Omental fat pad (tissue), 3 donors: ENCODE measurements at regions not wholly inside any gene's neighbourhood (a gene's known extent, or its start where the extent isn't known, plus 50 kb on each side); places are given as distances from the start of the nearest gene placed in this dataset.

Source experiments
- ATAC-seq: fragments of 150-250 bp; one replicate; pipeline ENCODE4 v1.9.1; 2016; ENCODE audit warnings: mild to moderate bottlenecking, moderate library complexity; ENCODE audit not compliant: low FRiP score
- DNase-seq: peaks from one replicate; pipeline ENCODE4 v3.0.0-alpha.2; 2019; ENCODE audit warnings: low spot score
- CTCF ChIP-seq, 3 donors: fragments of 450-650 bp; IDR thresholded peaks; one replicate each; pipeline ENCODE4 v1.5.1; 2016 to 2017; ENCODE audit warnings: antibody characterized with exemption in 3 of 3, mild to moderate bottlenecking in 3 of 3, moderate library complexity in 2 of 3

DNA sequence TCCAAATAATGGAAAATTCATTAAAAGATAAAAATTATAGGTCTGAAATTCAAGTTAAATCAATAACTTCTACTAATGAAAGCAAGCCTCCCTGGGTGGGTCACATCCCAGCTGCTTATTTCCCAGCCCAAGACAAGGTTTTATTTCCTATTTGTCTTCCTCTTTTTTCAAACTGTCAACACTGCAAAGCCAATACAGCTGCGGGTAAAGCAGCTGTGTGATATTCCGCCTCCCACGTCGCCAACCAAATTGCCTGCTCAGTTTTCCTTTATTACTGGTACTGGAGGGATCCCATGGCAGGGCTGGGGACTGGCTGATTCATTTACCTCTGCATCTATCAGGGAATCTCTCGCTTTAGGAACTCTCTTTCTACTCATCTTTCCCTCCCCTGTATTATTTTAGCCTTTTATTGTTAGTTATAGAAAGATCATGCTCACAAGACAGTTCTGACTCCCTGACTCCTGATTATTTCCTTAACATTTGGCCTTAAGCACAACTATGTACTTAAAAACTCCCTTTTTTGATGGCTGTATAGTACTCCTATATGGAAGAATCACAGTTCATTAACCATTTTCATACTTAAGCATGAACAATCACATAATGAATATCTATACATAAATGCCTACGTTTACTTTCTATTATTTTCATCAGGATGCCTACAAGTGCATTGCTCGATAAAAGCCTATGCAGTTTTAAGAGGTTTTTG lies 253.1 kb downstream of the CDCA7 start:
- DNase-seq (no peak), ATAC-seq (no peak)
- TF ChIP-seq CTCF (IDR thresholded peaks at IDR 0.05): no peak

DNA sequence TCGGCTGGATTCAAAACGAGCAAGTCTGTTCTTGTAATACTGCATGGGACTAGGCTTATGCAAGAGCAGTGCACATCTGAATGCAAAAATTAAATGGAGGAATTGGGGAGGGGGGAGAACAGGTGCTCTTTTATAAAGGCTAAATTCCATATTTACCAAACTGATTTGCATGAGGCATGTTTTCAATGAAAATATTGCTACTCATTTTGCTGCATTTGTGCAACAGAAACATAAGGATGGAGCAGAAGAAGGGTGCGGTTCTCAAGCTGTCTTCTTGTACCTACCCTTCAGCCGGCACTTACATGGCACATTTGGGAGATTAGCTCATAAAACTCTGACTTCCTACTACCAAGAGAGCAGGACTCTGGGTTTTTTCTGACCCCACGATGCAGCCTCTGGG lies 256.4 kb downstream of the CDCA7 start:
- ATAC-seq (no peak), DNase-seq (no peak)
- TF ChIP-seq CTCF (IDR thresholded peaks at IDR 0.05): no peak

- no peak for TF ChIP-seq CTCF (IDR thresholded peaks at IDR 0.05)
- DNase-seq: no peak
- no peak for ATAC-seq
These were observed 257.7 kb downstream of the CDCA7 start for GRCh38 chr2:173612354-173612753.

DNA sequence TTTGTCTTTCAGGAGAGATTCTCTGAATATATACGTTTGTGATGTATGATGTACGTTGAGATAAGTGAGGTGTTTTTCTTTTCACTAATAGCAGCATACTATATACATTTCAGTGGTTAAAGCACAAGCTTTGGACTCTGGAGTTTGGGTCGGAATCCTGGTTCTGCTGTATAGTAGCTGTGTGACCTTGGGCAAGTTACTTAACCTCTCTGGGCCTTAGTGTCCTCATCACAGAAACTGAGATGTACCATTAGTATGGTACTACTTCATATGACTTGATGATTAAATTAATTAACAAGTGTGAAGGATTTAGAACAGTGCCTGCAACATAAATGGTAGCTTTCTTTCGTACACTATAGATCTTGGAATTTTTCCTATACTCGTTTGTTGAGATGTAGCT lies 258.7 kb downstream of the CDCA7 start:
- ATAC-seq (no peak), DNase-seq (no peak)
- TF ChIP-seq CTCF (IDR thresholded peaks at IDR 0.05): no peak

DNA sequence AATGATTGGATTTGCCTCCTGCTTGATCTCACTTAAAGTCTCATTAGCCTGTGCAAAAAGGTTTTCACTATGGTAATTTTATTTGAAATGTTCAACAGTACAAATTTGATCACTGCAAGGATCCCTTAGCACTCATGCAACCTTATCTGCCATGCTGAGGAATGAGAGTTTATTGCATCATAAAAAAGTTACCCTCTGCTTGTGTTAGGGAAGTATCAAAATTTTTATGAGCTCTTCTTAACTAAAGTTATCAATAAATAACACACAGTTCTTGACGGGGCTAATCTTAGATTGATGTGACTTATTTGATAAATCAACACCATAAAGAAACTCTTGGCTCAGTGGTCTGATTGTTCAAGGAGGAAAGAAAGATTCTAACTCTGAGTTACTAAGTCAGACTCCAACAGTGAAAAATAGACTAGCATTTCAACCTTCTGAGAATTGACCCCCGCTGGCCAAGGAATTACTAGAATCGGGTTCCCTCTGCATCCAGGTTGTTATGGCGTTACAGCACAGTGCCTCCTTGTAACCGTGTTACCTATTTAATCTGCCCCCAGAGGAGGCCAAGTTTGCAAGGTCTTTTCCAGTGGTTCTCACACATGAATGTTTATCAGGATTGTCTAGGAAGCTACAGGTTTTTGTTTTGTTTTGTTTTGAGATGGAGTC lies 259.7 kb downstream of the CDCA7 start:
- DNase-seq: no peak
- no peak for ATAC-seq
- TF ChIP-seq CTCF (IDR thresholded peaks at IDR 0.05): no peak

DNA sequence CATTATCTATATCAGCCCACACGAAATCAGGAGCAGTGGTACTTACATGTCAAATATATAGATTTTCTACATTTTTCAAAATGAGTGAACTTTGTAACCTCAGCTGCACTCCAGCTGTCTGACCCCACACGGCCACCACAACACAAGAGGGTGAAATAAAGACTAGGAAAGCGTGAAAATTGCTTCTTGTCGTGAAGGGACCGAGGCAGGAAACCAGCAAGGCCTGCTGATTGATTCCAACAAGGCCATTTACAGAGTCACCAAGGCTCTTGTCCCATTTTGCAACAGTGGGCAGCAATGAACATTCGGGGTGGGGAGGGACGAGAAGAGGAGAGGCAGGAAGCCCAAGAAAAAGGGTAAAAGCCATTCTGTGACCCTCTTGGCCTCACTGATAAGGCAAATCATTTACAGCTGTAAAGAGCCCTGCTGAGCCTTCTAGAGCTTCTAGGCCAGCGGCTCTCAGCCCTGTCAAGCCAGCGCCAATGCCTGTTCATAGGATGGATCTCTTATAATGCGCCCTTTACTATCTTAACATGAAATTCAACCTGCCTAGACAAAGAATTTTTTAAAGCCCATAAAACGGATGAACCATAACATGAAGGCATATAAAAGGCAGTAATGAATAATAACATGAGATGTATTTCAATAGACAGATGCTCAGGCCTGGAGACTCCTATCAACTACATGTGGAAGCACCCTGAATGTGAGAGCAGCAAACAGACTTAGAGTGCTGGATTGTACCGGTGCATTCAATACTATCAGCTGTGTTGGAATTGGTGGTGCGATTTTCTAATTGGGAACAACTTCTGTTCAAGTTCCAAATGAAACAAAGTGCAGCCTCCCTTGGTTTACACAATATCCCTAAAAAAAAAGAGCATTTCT lies 269.0 kb downstream of the CDCA7 start:
- TF ChIP-seq CTCF (IDR thresholded peaks at IDR 0.05): no peak
- DNase-seq: no peak
- ATAC-seq: no peak
